A673 (cell line): ENCODE measurements at regions not wholly inside any gene's neighbourhood (a gene's known extent, or its start where the extent isn't known, plus 50 kb on each side); places are given as distances from the start of the nearest gene placed in this dataset.
"Not testable (repeated sequence)": the region's sequence is repeated elsewhere in the genome, so short reads cannot be mapped to it uniquely, and the experiment has no call there.

ENCODE experiments used
- BruUV-seq: library from RNA; stranded (reverse); fragments of 400-500 nt; replicated peaks from 2 replicates; lab custom pipeline; 2021; lab: Mats Ljungman, UMichigan
- CTCF ChIA-PET: fragments of 300-600 bp; sonication (Branson Sonifier 250); formaldehyde crosslinking; loops from one replicate; lab custom pipeline; 2022; ENCODE audit warnings: antibody characterized with exemption; lab: Charles Lee
- POLR2A ChIA-PET: fragments of 300-600 bp; sonication (Branson Sonifier 250); formaldehyde crosslinking; loops from one replicate; lab custom pipeline; 2022; ENCODE audit warnings: antibody characterized with exemption; ENCODE audit not compliant: low non-redundant PET; lab: Charles Lee
- DNase-seq: peaks from one replicate; pipeline ENCODE4 v3.0.0-alpha.2; 2015; ENCODE audit warnings: low spot score
- H3K27ac ChIP-seq: fragments of 200-600 bp; sonication (generic); 2 replicates; pipeline ENCODE4 v1.5.1; 2016; ENCODE audit warnings: mixed run types, low read depth, mild to moderate bottlenecking, mixed read lengths, antibody characterized with exemption, low read length; ENCODE audit not compliant: poor library complexity, severe bottlenecking
- H3K27me3 ChIP-seq: fragments of 200-600 bp; sonication (generic); replicated peaks from 2 replicates; pipeline ENCODE4 v1.6.1; 2017; ENCODE audit warnings: mixed run types, low read depth, mild to moderate bottlenecking, mixed read lengths, antibody characterized with exemption, low read length; ENCODE audit not compliant: insufficient read depth, poor library complexity
- H3K36me3 ChIP-seq: fragments of 200-600 bp; sonication (generic); 2 replicates; pipeline ENCODE4 v1.6.1; 2016; ENCODE audit warnings: mixed run types, mild to moderate bottlenecking, mixed read lengths, antibody characterized with exemption, low read length; ENCODE audit not compliant: insufficient read depth, poor library complexity, severe bottlenecking
- H3K4me1 ChIP-seq: fragments of 200-600 bp; sonication (generic); 2 replicates; pipeline ENCODE4 v1.6.1; 2017; ENCODE audit warnings: mixed run types, mild to moderate bottlenecking, mixed read lengths, antibody characterized with exemption, low read length; ENCODE audit not compliant: insufficient read depth, poor library complexity, severe bottlenecking
- H3K4me3 ChIP-seq: fragments of 200-600 bp; sonication (generic); 2 replicates; pipeline ENCODE4 v1.5.1; 2016; ENCODE audit warnings: low read depth, mixed run types, mild to moderate bottlenecking, mixed read lengths, low read length; ENCODE audit not compliant: poor library complexity, severe bottlenecking
- H3K9me3 ChIP-seq: fragments of 200-600 bp; sonication (generic); 2 replicates; pipeline ENCODE4 v1.6.1; 2016; ENCODE audit warnings: mixed run types, low read depth, mild to moderate bottlenecking, mixed read lengths, antibody characterized with exemption, low read length; ENCODE audit not compliant: poor library complexity, severe bottlenecking
- CTCF ChIP-seq: fragments of 300-800, 200-600 bp; sonication (generic); conservative IDR thresholded peaks from 2 replicates; pipeline ENCODE4 v1.5.1; 2017; ENCODE audit warnings: low read depth, mild to moderate bottlenecking, antibody characterized with exemption, low read length, moderate library complexity, mixed read lengths
- intact Hi-C: fragments of 100-400 bp; cut with micrococcal nuclease; formaldehyde crosslinking; loops from one replicate; pipeline ENCODE4 v1.10.0; 2022; ENCODE audit not compliant: unreplicated experiment

- H3K27me3 ChIP-seq, CTCF ChIA-PET, H3K36me3 ChIP-seq, DNase-seq, POLR2A ChIA-PET, intact Hi-C loops, H3K4me3 ChIP-seq, H3K4me1 ChIP-seq, H3K9me3 ChIP-seq, BruUV-seq, H3K27ac ChIP-seq: not testable (repeated sequence)
Observed at GRCh38 chr11:71723991-71724390, 109.0 kb upstream of the DEFB108B start.

GRCh38 chr11:71730748-71731147, 102.3 kb upstream of the DEFB108B start:
- intact Hi-C loops, H3K27ac ChIP-seq, H3K9me3 ChIP-seq, H3K4me1 ChIP-seq, BruUV-seq, H3K27me3 ChIP-seq, H3K4me3 ChIP-seq, H3K36me3 ChIP-seq, DNase-seq, POLR2A ChIA-PET: not testable (repeated sequence)
- CTCF ChIA-PET: interaction anchor here (0.6 kb wide), 1 partner anchor 27 kb away, joined by 3 read pairs; no protein-coding TSS in a partner anchor

DNA sequence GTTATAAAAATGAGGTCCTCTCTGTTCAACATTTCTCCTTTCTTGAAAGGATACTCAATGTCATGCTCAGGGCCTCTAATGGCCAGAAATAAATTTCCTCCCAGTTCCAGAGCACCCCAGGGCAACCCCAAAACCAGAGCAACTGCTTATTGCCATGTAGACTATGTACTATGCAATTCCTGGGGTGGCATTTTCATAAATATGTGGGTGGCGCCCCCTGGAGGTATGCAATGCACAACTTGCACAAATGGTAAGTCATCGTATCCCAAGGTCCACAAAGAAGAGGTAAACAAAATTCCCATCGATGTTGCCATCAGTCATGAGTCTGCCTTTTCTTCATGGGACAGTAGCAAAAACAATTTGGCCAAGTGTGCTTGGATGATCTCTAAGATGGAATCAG, 98.6 kb upstream of the DEFB108B start:
- POLR2A ChIA-PET, H3K36me3 ChIP-seq, H3K27me3 ChIP-seq, H3K4me3 ChIP-seq, H3K9me3 ChIP-seq, BruUV-seq, H3K27ac ChIP-seq, H3K4me1 ChIP-seq, CTCF ChIA-PET, intact Hi-C loops: not testable (repeated sequence)
- peak; percentile 42; the same call in 1 of the 2 replicates for TF ChIP-seq CTCF
- DNase-seq: peak; percentile 11

- CTCF ChIA-PET, H3K4me1 ChIP-seq, DNase-seq, intact Hi-C loops, POLR2A ChIA-PET, H3K9me3 ChIP-seq, H3K27me3 ChIP-seq, H3K4me3 ChIP-seq, H3K36me3 ChIP-seq, H3K27ac ChIP-seq, BruUV-seq: not testable (repeated sequence)
Observed at GRCh38 chr11:71738317-71738716, 94.7 kb upstream of the DEFB108B start.

GRCh38 chr11:71743385-71743784, 89.6 kb upstream of the DEFB108B start:
- H3K9me3 ChIP-seq, POLR2A ChIA-PET, BruUV-seq, H3K27ac ChIP-seq, CTCF ChIA-PET, DNase-seq, H3K27me3 ChIP-seq, H3K36me3 ChIP-seq, intact Hi-C loops, H3K4me3 ChIP-seq, H3K4me1 ChIP-seq: not testable (repeated sequence)

DNA sequence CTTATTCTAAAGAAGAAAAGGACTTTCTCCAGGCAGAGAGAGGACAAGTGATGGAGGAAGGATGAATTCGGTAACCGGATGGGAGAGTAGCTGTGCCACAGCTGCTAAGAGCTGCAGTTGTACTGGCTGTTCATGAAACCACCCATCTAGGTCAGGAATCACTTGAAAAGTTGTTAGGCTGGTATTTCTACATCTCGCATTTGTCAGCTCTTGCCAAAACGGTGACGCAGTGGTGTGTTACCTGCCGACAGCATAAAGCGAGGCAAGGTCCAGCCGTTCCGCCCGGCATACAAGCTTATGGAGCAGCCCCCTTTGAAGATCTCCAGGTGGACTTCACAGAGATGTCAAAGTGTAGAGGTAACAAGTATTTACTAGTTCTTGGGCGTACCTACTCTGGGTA, 87.3 kb upstream of the DEFB108B start:
- H3K36me3 ChIP-seq, H3K27me3 ChIP-seq, H3K9me3 ChIP-seq, BruUV-seq, intact Hi-C loops, H3K4me3 ChIP-seq, POLR2A ChIA-PET, H3K27ac ChIP-seq, CTCF ChIA-PET, H3K4me1 ChIP-seq, DNase-seq: not testable (repeated sequence)

DNA sequence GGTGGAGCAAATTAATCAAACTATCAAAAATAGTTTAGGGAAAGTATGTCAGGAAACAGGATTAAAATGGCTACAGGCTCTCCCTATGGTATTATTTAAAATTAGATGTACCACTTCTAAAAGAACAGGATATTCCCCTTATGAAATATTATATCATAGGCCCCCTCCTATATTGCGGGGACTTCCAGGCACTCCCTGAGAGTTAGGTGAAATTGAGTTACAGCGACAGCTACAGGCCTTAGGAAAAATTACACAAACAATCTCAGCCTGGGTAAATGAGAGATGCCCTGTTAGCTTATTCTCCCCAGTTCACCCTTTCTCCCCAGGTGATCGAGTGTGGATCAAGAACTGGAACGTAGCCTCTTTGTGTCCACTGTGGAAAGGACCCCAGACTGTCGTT, 86.7 kb upstream of the DEFB108B start:
- H3K27ac ChIP-seq, DNase-seq, H3K4me3 ChIP-seq, BruUV-seq, H3K9me3 ChIP-seq, intact Hi-C loops, H3K27me3 ChIP-seq, H3K4me1 ChIP-seq, POLR2A ChIA-PET, CTCF ChIA-PET, H3K36me3 ChIP-seq: not testable (repeated sequence)
